SKM-1 treated with dmso at 0.1 percent for 144 hours (cell line): ENCODE measurements at regions not wholly inside any gene's neighbourhood (a gene's known extent, or its start where the extent isn't known, plus 50 kb on each side); places are given as distances from the start of the nearest gene placed in this dataset.

Source experiments
- DNase-seq: peaks from one replicate; lab custom pipeline; 2025; ENCODE audit not compliant: unreplicated experiment; lab: John Stamatoyannopoulos, UW

DNA sequence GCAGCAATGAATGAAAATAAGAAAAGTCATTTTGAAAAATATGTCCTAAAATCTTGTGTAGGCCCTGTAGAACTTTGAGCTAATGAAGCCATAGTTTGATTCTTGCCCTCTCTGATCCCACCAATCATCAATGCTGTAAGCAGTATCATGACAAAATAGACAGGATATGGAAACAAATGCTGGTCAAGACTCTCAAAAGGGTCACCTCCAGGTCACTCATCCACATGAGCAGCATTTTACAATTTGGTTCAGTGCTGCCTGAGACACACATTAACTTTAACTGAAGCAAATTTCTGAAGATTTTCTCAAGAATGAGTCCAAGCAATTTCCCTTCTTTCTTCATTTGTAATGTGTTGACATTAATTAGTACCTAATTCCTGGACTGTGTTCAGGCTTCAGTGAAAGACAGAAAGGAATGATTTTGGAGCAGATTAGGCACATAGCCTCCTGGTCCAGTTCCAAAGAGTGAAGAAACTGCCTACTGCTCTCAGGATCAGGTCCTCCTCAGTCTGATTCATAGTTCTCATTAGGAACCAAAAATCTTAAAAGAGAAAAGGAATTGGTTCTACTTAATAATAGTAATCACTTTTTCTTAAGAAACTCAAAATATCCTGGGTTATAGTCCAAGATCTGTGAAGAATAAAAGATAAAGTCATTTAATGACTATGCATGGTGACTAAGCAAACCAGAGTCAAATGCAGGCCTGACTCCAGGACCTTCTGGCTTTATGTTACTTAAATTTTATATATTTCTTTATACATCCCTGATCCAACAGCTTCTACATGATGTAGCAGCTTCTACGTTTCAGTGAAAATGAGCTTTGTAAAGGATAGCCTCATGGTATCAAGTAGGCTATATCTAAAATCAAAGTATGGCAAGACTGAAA lies 192.1 kb upstream of the RGMB start:
- DNase-seq, result no peak

GRCh38 chr5:98583586-98583985 lies 189.9 kb upstream of the RGMB start:
- no peak for DNase-seq

GRCh38 chr5:98585661-98586310 lies 187.7 kb upstream of the RGMB start:
- DNase-seq, result no peak

DNA sequence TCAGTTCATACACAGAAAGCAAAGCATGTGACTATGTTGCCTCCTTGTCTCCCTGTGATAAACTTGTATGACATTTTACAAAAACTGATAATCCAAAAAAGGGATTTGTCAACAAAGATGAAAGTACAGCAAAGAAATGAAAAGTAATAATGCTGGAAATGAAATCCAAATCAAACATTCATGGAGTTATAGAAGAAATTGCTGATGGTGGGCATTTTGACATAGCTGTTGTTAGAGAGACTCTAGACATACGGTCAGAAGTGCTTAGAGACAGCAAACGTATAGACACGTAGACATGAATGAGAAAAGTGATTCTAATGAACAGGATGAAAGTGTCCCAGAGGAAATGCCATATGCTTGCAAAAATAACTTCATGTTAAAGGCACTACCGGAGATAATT lies 186.9 kb upstream of the RGMB start:
- no peak for DNase-seq

GRCh38 chr5:98587166-98587565 lies 186.3 kb upstream of the RGMB start:
- DNase-seq, result no peak

- DNase-seq, result no peak
These were observed 185.2 kb upstream of the RGMB start for GRCh38 chr5:98588215-98588614.

GRCh38 chr5:98593418-98593817 lies 180.0 kb upstream of the RGMB start:
- no peak for DNase-seq

GRCh38 chr5:98594098-98594497 lies 179.4 kb upstream of the RGMB start:
- DNase-seq, result no peak

DNA sequence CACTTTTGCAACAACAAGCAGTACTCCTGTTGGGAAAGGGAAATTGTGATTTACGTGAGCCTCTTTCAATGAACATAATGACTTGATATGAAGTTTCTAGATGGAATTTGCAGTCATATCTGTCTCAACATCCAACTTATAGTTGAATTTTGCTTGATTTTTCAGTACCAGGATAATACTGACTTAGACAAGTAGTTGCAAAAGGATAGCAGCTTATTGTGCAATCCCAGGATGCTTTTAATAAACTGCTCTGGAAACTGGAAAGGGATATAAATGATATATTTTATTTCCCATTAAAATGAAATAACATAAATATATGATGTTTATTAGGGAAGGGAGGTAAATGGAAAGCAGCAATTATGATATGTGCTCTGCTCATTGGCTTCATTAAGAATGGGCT lies 174.4 kb upstream of the RGMB start:
- DNase-seq, result no peak

- no peak for DNase-seq
These were observed 170.8 kb upstream of the RGMB start for GRCh38 chr5:98602534-98603112.

GRCh38 chr5:98603456-98603855 lies 170.0 kb upstream of the RGMB start:
- DNase-seq, result no peak

GRCh38 chr5:98604301-98604700 lies 169.2 kb upstream of the RGMB start:
- DNase-seq, result no peak

GRCh38 chr5:98604721-98605425 lies 168.6 kb upstream of the RGMB start:
- no peak for DNase-seq

DNA sequence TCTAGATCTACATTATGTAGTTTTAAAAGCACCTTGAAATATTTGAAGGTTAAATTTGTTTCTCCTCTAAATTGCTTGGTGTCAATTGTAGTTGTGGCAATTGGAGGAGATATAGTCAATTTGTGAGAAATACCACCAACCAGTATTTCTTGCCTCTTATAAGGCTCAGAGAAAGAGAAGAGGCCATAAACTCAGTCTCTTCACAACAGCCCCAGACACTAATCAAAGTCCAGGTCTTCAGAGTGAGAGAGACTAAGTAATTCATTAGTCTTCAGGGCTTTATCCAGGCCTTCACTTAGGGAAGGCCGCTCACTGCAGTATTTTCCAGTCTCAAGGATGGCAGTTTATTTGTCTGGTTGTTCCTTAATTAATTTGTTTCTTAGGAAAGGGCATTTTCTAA lies 168.0 kb upstream of the RGMB start:
- DNase-seq, result no peak

DNA sequence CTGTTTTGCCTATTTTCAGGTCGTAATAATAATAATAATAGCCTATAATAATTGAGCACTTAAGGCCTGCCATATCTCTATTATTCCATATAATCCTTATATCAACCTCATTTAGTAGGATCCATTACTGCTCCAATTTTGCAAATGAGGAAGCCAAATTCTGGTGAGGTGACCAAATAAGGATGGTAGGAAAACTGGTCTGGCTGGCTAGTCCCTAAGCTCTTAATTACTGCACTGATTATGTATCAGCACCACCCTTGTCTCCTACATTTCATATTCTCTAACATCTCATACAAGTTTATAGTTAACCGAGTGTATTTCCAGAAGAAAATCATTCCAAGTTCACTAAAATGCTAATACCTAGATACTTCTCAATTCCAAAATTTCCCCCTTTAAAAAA lies 166.5 kb upstream of the RGMB start:
- no peak for DNase-seq

DNA sequence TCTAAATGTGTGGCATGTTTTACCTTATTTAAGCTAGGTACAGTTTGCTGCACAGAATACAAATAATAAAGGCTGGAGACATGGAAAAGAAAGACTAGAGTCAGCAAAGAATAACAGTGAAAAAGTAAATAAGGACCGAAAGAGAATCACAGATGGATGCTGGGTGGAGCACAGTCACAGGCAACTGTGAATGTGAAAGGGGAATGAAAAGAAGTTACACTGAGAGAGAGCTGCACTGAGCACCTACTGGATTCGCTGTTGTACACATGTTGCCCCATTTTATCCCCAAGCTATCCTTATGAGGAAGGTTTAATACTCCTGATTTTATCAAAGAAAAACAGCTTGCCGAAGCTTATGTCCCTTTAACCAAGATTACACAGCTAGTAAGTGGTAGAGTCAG lies 165.4 kb upstream of the RGMB start:
- DNase-seq, result no peak

- no peak for DNase-seq
These were observed 159.1 kb upstream of the RGMB start for GRCh38 chr5:98614341-98614740.

DNA sequence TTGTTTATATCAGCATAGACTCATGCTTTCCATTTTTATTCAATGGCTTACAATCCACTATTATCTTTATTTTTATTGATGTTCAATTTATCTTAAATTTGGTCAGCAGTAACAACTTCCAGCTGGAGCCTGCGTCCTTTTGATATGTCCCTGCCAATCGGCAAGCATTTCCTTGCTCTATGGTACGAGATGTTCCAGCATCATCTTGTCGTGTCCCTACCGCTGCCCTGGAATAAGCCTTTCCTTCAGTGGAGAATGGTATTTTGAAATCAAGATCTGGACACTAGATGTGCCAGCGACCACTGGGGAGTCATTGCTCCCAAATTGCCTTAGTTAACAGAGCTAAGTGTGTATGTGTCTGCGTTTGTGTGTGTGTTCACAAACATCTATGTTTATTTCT lies 151.6 kb upstream of the RGMB start:
- DNase-seq, result no peak

DNA sequence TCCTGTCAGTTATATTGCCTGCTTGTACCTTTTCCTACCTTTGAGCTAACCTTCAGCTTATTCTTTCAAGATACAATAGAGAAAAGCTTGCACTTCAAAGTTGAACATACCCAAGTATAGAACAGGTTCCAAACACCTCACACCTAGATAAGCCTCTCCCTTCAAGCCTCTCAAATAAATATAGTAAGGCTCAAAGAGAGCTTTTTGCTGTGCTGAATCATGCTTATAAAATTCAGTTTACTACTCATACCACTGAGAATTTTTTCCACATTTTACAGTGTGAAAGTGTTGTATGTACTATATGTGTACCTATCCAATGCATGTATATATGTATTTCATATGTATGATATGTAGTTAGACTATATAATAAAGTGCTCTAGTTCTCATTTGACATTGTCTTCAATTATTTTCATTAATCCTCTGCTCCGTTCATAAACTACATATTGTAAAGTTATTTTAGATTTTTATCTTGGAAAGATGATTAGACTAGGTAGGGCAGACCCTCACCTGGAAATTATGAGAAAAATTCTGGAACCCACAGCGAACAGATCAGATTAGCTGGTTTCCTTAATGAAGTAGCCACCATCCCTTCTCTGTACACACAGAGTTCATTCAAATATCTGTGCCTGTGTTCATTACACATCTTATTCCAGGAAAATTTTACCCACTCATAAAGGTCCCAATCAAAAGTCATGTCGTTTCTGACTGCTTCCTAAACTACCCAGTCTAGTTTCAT lies 149.2 kb upstream of the RGMB start:
- DNase-seq, result no peak

DNA sequence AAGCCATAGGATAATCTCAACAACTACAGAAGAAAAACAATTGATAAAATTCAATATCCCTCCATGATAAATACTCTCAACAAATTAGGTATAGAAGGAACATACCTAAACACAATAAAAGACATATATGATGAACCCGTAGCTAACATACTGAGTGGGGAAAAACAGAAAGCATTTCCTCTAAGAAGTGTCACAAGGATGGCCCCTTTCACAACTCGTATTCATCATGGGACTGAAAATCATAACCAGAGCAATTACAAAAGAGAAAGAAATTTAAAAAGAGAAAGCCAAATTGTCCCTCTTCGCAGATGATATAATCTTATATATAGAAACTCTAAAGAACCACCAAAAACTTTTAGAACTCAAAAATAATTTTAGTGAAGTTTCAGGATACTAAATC lies 146.3 kb upstream of the RGMB start:
- DNase-seq, result no peak

DNA sequence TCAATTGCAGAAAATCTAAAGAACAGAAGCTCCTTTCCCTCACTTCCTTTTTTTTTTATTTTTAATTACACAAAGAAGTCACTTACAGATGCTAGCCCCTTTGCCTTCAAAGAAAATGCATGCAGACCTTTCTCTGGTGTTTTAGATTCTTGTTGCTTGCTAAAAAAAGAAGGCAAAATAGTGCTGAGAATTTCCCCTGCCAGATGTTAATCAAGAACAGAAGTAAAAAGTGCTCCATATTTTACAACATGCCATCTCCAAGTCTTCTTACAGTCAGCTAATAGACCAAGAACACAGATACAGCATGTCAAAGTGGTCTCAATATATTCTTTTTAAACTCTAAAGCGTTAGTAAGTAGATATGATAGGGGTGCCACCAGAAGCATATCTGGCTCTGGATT lies 142.8 kb upstream of the RGMB start:
- no peak for DNase-seq
